ENCODE measurements at regions not wholly inside any gene's neighbourhood (a gene's known extent, or its start where the extent isn't known, plus 50 kb on each side); places are given as distances from the start of the nearest gene placed in this dataset.

- ATAC-seq (replicated peaks in 1 of 2) (no peak), DNase-seq (no peak)
- Mint-ChIP-seq H3K27ac (no peak overlapping the region), H3K36me3 (ENCODE audit: insufficient read depth in 2 of 2) (no peaks in the 10 kb centered on the region), H3K27me3 (ENCODE audit: low read depth) (no peaks in the 10 kb centered on the region), H3K9me3 (no peaks in the 10 kb centered on the region), H3K4me1 (ENCODE audit: low read depth) (peaks cover 6% of the 10 kb centered on the region), H3K4me3 (no peak overlapping the region)
These were observed 114.1 kb upstream of the GALNT15 start for GRCh38 chr3:16060358-16060852.

GRCh38 chr3:16060945-16061344 is 113.5 kb upstream of the GALNT15 start:
- no peak for DNase-seq
- no peak for ATAC-seq (replicated peaks in 1 of 2)

GRCh38 chr3:16061491-16061890 is 113.0 kb upstream of the GALNT15 start:
- no peak for DNase-seq
- no peaks in the 10 kb centered on the region for H3K9me3 Mint-ChIP-seq
- no peaks in the 10 kb centered on the region for H3K36me3 Mint-ChIP-seq (ENCODE audit: insufficient read depth in 2 of 2)
- H3K27me3 Mint-ChIP-seq (ENCODE audit: low read depth) = no peaks in the 10 kb centered on the region
- H3K27ac Mint-ChIP-seq = no peak overlapping the region
- H3K4me3 Mint-ChIP-seq = no peak overlapping the region
- no peak for ATAC-seq (replicated peaks in 1 of 2)
- H3K4me1 Mint-ChIP-seq (ENCODE audit: low read depth) = peaks cover 6% of the 10 kb centered on the region

More at GRCh38 chr3:16060945-16061344, 113.5 kb upstream of the GALNT15 start:
- Mint-ChIP-seq H3K27me3 (ENCODE audit: low read depth) (no peaks in the 10 kb centered on the region), H3K9me3 (no peaks in the 10 kb centered on the region), H3K4me3 (no peak overlapping the region), H3K36me3 (ENCODE audit: insufficient read depth in 2 of 2) (no peaks in the 10 kb centered on the region), H3K27ac (no peak overlapping the region), H3K4me1 (ENCODE audit: low read depth) (peaks cover 6% of the 10 kb centered on the region)

- Mint-ChIP-seq H3K9me3 (no peaks in the 10 kb centered on the region), H3K27ac (no peak overlapping the region), H3K27me3 (ENCODE audit: low read depth) (no peaks in the 10 kb centered on the region), H3K4me3 (no peak overlapping the region), H3K4me1 (ENCODE audit: low read depth) (peaks cover 6% of the 10 kb centered on the region), H3K36me3 (ENCODE audit: insufficient read depth in 2 of 2) (no peaks in the 10 kb centered on the region)
- no peak for ATAC-seq (replicated peaks in 1 of 2)
- no peak for DNase-seq
These were observed 110.9 kb upstream of the GALNT15 start for GRCh38 chr3:16063603-16064002.

GRCh38 chr3:16064642-16065414 is 109.7 kb upstream of the GALNT15 start:
- H3K27ac Mint-ChIP-seq = no peak overlapping the region
- no peak overlapping the region for H3K4me3 Mint-ChIP-seq
- H3K36me3 Mint-ChIP-seq (ENCODE audit: insufficient read depth in 2 of 2) = no peaks in the 10 kb centered on the region
- H3K27me3 Mint-ChIP-seq (ENCODE audit: low read depth) = no peaks in the 10 kb centered on the region
- DNase-seq (peak in 1 of 2 donors; percentile 14), ATAC-seq (replicated peaks in 1 of 2) (peak in 1 of 2 donors; percentile 44)
- peaks cover 6% of the 10 kb centered on the region for H3K4me1 Mint-ChIP-seq (ENCODE audit: low read depth)
- no peaks in the 10 kb centered on the region for H3K9me3 Mint-ChIP-seq

GRCh38 chr3:16066545-16066944 is 107.9 kb upstream of the GALNT15 start:
- no peak for DNase-seq
- peaks cover 0 to 2% of the 10 kb centered on the region in 2 donors for H3K9me3 Mint-ChIP-seq
- H3K4me1 Mint-ChIP-seq (ENCODE audit: low read depth) = peaks cover 6% of the 10 kb centered on the region
- H3K27me3 Mint-ChIP-seq (ENCODE audit: low read depth) = no peaks in the 10 kb centered on the region
- H3K4me3 Mint-ChIP-seq = no peak overlapping the region
- H3K27ac Mint-ChIP-seq = no peak overlapping the region
- H3K36me3 Mint-ChIP-seq (ENCODE audit: insufficient read depth in 2 of 2) = peaks cover 0 to 3% of the 10 kb centered on the region in 2 donors
- no peak for ATAC-seq (replicated peaks in 1 of 2)

GRCh38 chr3:16066975-16067374 is 107.5 kb upstream of the GALNT15 start:
- no peak overlapping the region for H3K4me3 Mint-ChIP-seq
- peaks cover 1 to 2% of the 10 kb centered on the region in 2 donors for H3K9me3 Mint-ChIP-seq
- peaks cover 1 to 3% of the 10 kb centered on the region in 2 donors for H3K36me3 Mint-ChIP-seq (ENCODE audit: insufficient read depth in 2 of 2)
- ATAC-seq (replicated peaks in 1 of 2) (no peak), DNase-seq (no peak)
- H3K27ac Mint-ChIP-seq = no peak overlapping the region
- peaks cover 6% of the 10 kb centered on the region for H3K4me1 Mint-ChIP-seq (ENCODE audit: low read depth)
- no peaks in the 10 kb centered on the region for H3K27me3 Mint-ChIP-seq (ENCODE audit: low read depth)

GRCh38 chr3:16067837-16068471 is 106.5 kb upstream of the GALNT15 start:
- ATAC-seq (replicated peaks in 1 of 2) (no peak), DNase-seq (no peak)
- Mint-ChIP-seq H3K4me3 (no peak overlapping the region), H3K27me3 (ENCODE audit: low read depth) (no peaks in the 10 kb centered on the region), H3K27ac (no peak overlapping the region), H3K9me3 (peaks cover 2 to 3% of the 10 kb centered on the region in 2 donors), H3K4me1 (ENCODE audit: low read depth) (peaks cover 6% of the 10 kb centered on the region), H3K36me3 (ENCODE audit: insufficient read depth in 2 of 2) (peaks cover 3% of the 10 kb centered on the region in 2 donors)

GRCh38 chr3:16069149-16069922 is 105.1 kb upstream of the GALNT15 start:
- Mint-ChIP-seq H3K27ac (no peak overlapping the region), H3K9me3 (peaks cover 2 to 3% of the 10 kb centered on the region in 2 donors), H3K4me1 (ENCODE audit: low read depth) (peaks cover 6% of the 10 kb centered on the region), H3K36me3 (ENCODE audit: insufficient read depth in 2 of 2) (peaks cover 3% of the 10 kb centered on the region in 2 donors), H3K27me3 (ENCODE audit: low read depth) (no peaks in the 10 kb centered on the region), H3K4me3 (no peak overlapping the region)
- DNase-seq = no peak
- ATAC-seq (replicated peaks in 1 of 2) = no peak

- DNase-seq (no peak), ATAC-seq (replicated peaks in 1 of 2) (no peak)
- Mint-ChIP-seq H3K4me1 (ENCODE audit: low read depth) (no peaks in the 10 kb centered on the region), H3K4me3 (no peak overlapping the region), H3K27me3 (ENCODE audit: low read depth) (no peaks in the 10 kb centered on the region), H3K9me3 (peaks cover 2 to 3% of the 10 kb centered on the region in 2 donors), H3K27ac (no peak overlapping the region), H3K36me3 (ENCODE audit: insufficient read depth in 2 of 2) (peaks cover 3% of the 10 kb centered on the region in 2 donors)
These were observed 103.8 kb upstream of the GALNT15 start for GRCh38 chr3:16070707-16071106.

GRCh38 chr3:16071206-16071605 is 103.3 kb upstream of the GALNT15 start:
- DNase-seq (no peak), ATAC-seq (replicated peaks in 1 of 2) (no peak)
- no peaks in the 10 kb centered on the region for H3K27me3 Mint-ChIP-seq (ENCODE audit: low read depth)
- peaks cover 2 to 3% of the 10 kb centered on the region in 2 donors for H3K9me3 Mint-ChIP-seq
- no peaks in the 10 kb centered on the region for H3K4me1 Mint-ChIP-seq (ENCODE audit: low read depth)
- no peak overlapping the region for H3K4me3 Mint-ChIP-seq
- peaks cover 3% of the 10 kb centered on the region in 2 donors for H3K36me3 Mint-ChIP-seq (ENCODE audit: insufficient read depth in 2 of 2)
- no peak overlapping the region for H3K27ac Mint-ChIP-seq

GRCh38 chr3:16072420-16073110 is 101.9 kb upstream of the GALNT15 start:
- no peak for DNase-seq
- no peak for ATAC-seq (replicated peaks in 1 of 2)
- no peaks in the 10 kb centered on the region for H3K4me1 Mint-ChIP-seq (ENCODE audit: low read depth)
- H3K27ac Mint-ChIP-seq = no peak overlapping the region
- H3K9me3 Mint-ChIP-seq = peaks cover 2 to 3% of the 10 kb centered on the region in 2 donors
- no peaks in the 10 kb centered on the region for H3K27me3 Mint-ChIP-seq (ENCODE audit: low read depth)
- H3K36me3 Mint-ChIP-seq (ENCODE audit: insufficient read depth in 2 of 2) = peaks cover 3 to 5% of the 10 kb centered on the region in 2 donors
- H3K4me3 Mint-ChIP-seq = no peak overlapping the region
